Keratinocyte (primary cell): ENCODE measurements at regions not wholly inside any gene's neighbourhood (a gene's known extent, or its start where the extent isn't known, plus 50 kb on each side); places are given as distances from the start of the nearest gene placed in this dataset.

Source experiments
- CTCF ChIP-seq, 3 experiments: IDR thresholded peaks in 1 of 3; conservative IDR thresholded peaks in 1 of 3; optimal IDR thresholded peaks in 1 of 3; 2 replicates in 2 of 3; 3 replicates in 1 of 3; pipeline versions ENCODE3 to v1.5.1; 2011; ENCODE audit warnings: low read length in 3 of 3, mild to moderate bottlenecking in 3 of 3, moderate library complexity in 2 of 3, control low read depth in 1 of 3, inconsistent platforms in 1 of 3; ENCODE audit not compliant: insufficient read depth in 2 of 3; ENCODE audit errors: extremely low read depth in 1 of 3
- EZH2 ChIP-seq: IDR thresholded peaks from one replicate; pipeline ENCODE4 v1.6.1; 2012; ENCODE audit warnings: inconsistent platforms, mild to moderate bottlenecking, low read length, moderate library complexity

DNA sequence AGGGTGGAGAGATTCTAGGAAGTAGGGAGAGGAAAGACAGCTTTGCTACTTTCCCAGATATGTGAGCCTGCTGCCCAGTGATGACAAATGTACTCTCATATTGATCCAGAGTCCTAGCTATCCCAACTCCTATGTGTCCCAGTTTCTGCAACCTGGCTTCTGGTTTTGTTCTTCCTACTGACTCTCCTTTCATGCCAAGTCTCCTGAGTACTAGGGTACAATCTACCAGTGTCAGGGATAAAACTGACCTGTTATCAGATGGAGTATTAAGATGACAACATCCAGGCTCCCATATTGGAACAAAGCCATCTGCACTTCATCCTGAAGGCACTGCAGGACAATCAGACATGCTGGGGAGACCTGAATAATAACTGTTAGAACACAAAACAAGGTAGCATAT, 233.7 kb upstream of the PHYHIPL start:
- TF ChIP-seq CTCF (optimal IDR thresholded peaks at IDR 0.05 in 1 of 3, IDR thresholded peaks at IDR 0.05 in 1 of 3, conservative IDR thresholded peaks at IDR 0.05 in 1 of 3; ENCODE audit: extremely low read depth in 1 of 3, insufficient read depth in 2 of 3, low read length in 3 of 3) (no peak), EZH2 (no peak)
